HG02973 (cell line): ENCODE measurements at regions not wholly inside any gene's neighbourhood (a gene's known extent, or its start where the extent isn't known, plus 50 kb on each side); places are given as distances from the start of the nearest gene placed in this dataset.

Source experiments
- ATAC-seq: cut with Tn5 transposase; IDR thresholded peaks from one replicate; pipeline ENCODE4 v1.9.1; 2021; ENCODE audit warnings: moderate library complexity; ENCODE audit not compliant: unreplicated experiment

- no peak for ATAC-seq
These were observed 2050.2 kb upstream of the AGA start for GRCh38 chr4:179492260-179493080.

GRCh38 chr4:179503976-179504375, 2061.7 kb upstream of the AGA start:
- no peak for ATAC-seq

GRCh38 chr4:179509489-179509888, 2067.3 kb upstream of the AGA start:
- no peak for ATAC-seq

GRCh38 chr4:179521952-179522351, 2079.7 kb upstream of the AGA start:
- no peak for ATAC-seq

GRCh38 chr4:179530958-179531357, 2088.7 kb upstream of the AGA start:
- ATAC-seq: no peak

- no peak for ATAC-seq
These were observed 2094.5 kb upstream of the AGA start for GRCh38 chr4:179536694-179537093.

- no peak for ATAC-seq
These were observed 2097.4 kb upstream of the AGA start for GRCh38 chr4:179539641-179540040.

GRCh38 chr4:179543771-179544170, 2101.5 kb upstream of the AGA start:
- no peak for ATAC-seq

GRCh38 chr4:179544496-179544895, 2102.3 kb upstream of the AGA start:
- no peak for ATAC-seq

GRCh38 chr4:179552131-179552530, 2109.9 kb upstream of the AGA start:
- no peak for ATAC-seq

- no peak for ATAC-seq
These were observed 2121.5 kb upstream of the AGA start for GRCh38 chr4:179563741-179564140.

GRCh38 chr4:179569549-179569948, 2127.3 kb upstream of the AGA start:
- no peak for ATAC-seq

- ATAC-seq: no peak
These were observed 2140.1 kb upstream of the AGA start for GRCh38 chr4:179582164-179582905.

- ATAC-seq: no peak
These were observed 2141.0 kb upstream of the AGA start for GRCh38 chr4:179583221-179583620.

- ATAC-seq: no peak
These were observed 2141.9 kb upstream of the AGA start for GRCh38 chr4:179584101-179584500.

- no peak for ATAC-seq
These were observed 2143.5 kb upstream of the AGA start for GRCh38 chr4:179585761-179586160.

- no peak for ATAC-seq
These were observed 2144.2 kb upstream of the AGA start for GRCh38 chr4:179586460-179586859.

- no peak for ATAC-seq
These were observed 2153.6 kb upstream of the AGA start for GRCh38 chr4:179595671-179596410.

GRCh38 chr4:179596621-179597020, 2154.4 kb upstream of the AGA start:
- ATAC-seq: no peak

GRCh38 chr4:179597301-179597700, 2155.1 kb upstream of the AGA start:
- ATAC-seq: no peak

GRCh38 chr4:179601671-179602070, 2159.4 kb upstream of the AGA start:
- no peak for ATAC-seq

- no peak for ATAC-seq
These were observed 2163.0 kb upstream of the AGA start for GRCh38 chr4:179605196-179605595.
